ENCODE measurements at regions not wholly inside any gene's neighbourhood (a gene's known extent, or its start where the extent isn't known, plus 50 kb on each side); places are given as distances from the start of the nearest gene placed in this dataset.

- intact Hi-C loops (cut with DNase I): no loop called here
- no peak for TF ChIP-seq CTCF (IDR thresholded peaks at IDR 0.05)
- Histone ChIP-seq H3K27ac (no peak overlapping the region), H3K4me3 (no peak overlapping the region), H3K4me1 (no peaks in the 10 kb centered on the region), H3K36me3 (no peaks in the 10 kb centered on the region), H3K27me3 (no peaks in the 10 kb centered on the region), H3K9me3 (no peaks in the 10 kb centered on the region)
- ATAC-seq (no peak), DNase-seq (no peak)
These were observed 612.0 kb downstream of the PCDH18 start for GRCh38 chr4:136920092-136920881.

GRCh38 chr4:136918772-136919171 is 613.5 kb downstream of the PCDH18 start:
- no peaks in the 10 kb centered on the region for H3K36me3 ChIP-seq
- no peaks in the 10 kb centered on the region for H3K4me1 ChIP-seq
- H3K27ac ChIP-seq: no peak overlapping the region
- intact Hi-C loops (cut with DNase I): no loop called here
- no peak overlapping the region for H3K4me3 ChIP-seq
- DNase-seq (no peak), ATAC-seq (peak; percentile 30)
- no peaks in the 10 kb centered on the region for H3K27me3 ChIP-seq
- no peak for TF ChIP-seq CTCF (IDR thresholded peaks at IDR 0.05)
- no peaks in the 10 kb centered on the region for H3K9me3 ChIP-seq

GRCh38 chr4:136917312-136918110 is 614.8 kb downstream of the PCDH18 start:
- intact Hi-C loops (cut with DNase I): no loop called here
- no peak overlapping the region for H3K4me3 ChIP-seq
- no peaks in the 10 kb centered on the region for H3K4me1 ChIP-seq
- no peaks in the 10 kb centered on the region for H3K27me3 ChIP-seq
- ATAC-seq: peak; percentile 19
- DNase-seq: no peak
- no peak overlapping the region for H3K27ac ChIP-seq
- H3K9me3 ChIP-seq: no peaks in the 10 kb centered on the region
- no peak for TF ChIP-seq CTCF (IDR thresholded peaks at IDR 0.05)
- no peaks in the 10 kb centered on the region for H3K36me3 ChIP-seq

- H3K27me3 ChIP-seq: no peaks in the 10 kb centered on the region
- DNase-seq: no peak
- no peak overlapping the region for H3K27ac ChIP-seq
- no peak for ATAC-seq
- intact Hi-C loops (cut with DNase I): no loop called here
- TF ChIP-seq CTCF (IDR thresholded peaks at IDR 0.05): no peak
- no peaks in the 10 kb centered on the region for H3K36me3 ChIP-seq
- H3K4me1 ChIP-seq: no peaks in the 10 kb centered on the region
- no peak overlapping the region for H3K4me3 ChIP-seq
- no peaks in the 10 kb centered on the region for H3K9me3 ChIP-seq
These were observed 622.7 kb downstream of the PCDH18 start for GRCh38 chr4:136909626-136910025.

GRCh38 chr4:136908122-136908521 is 624.2 kb downstream of the PCDH18 start:
- no peaks in the 10 kb centered on the region for H3K4me1 ChIP-seq
- ATAC-seq (no peak), DNase-seq (no peak)
- no peak overlapping the region for H3K27ac ChIP-seq
- H3K4me3 ChIP-seq: no peak overlapping the region
- intact Hi-C loops (cut with DNase I): no loop called here
- H3K9me3 ChIP-seq: no peaks in the 10 kb centered on the region
- H3K27me3 ChIP-seq: no peaks in the 10 kb centered on the region
- H3K36me3 ChIP-seq: no peaks in the 10 kb centered on the region
- no peak for TF ChIP-seq CTCF (IDR thresholded peaks at IDR 0.05)

Data from upper lobe of right lung (tissue), 1 donor.